B cell (primary cell): ENCODE measurements at regions not wholly inside any gene's neighbourhood (a gene's known extent, or its start where the extent isn't known, plus 50 kb on each side); places are given as distances from the start of the nearest gene placed in this dataset.

Experiments
- EZH2 ChIP-seq: IDR thresholded peaks from 2 replicates; pipeline ENCODE4 v1.6.1; 2012; ENCODE audit warnings: borderline replicate concordance, low read depth, mild to moderate bottlenecking, moderate library complexity, low read length; ENCODE audit not compliant: insufficient read depth, poor library complexity, severe bottlenecking
- TF ChIP-seq, protein P1 (sequence below): fragments of 200-600 bp; IDR thresholded peaks from one replicate; pipeline ENCODE4 v1.8.0; 2022; ENCODE audit warnings: antibody characterized with exemption, mild to moderate bottlenecking

DNA sequence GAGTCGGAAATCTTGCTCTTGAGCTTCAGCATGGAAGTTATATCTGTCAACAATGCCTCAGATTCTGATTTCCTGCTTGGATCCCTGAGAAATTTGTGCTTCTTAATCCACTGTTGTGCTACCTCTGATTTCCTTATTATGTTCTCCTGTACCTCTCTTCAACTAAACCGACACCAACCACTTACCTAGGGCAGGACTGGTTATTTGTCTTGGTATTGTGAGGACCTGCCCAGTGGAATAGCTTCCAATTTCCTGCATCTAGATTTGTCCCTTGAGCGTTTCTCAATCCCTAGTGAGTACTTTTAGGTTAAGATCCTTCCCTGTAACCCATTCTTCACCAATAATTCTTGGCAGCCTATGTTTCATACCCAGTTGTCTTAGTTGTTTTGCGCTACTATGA is 720.5 kb upstream of the ZNF385D start:
- TF ChIP-seq, protein P1, sequence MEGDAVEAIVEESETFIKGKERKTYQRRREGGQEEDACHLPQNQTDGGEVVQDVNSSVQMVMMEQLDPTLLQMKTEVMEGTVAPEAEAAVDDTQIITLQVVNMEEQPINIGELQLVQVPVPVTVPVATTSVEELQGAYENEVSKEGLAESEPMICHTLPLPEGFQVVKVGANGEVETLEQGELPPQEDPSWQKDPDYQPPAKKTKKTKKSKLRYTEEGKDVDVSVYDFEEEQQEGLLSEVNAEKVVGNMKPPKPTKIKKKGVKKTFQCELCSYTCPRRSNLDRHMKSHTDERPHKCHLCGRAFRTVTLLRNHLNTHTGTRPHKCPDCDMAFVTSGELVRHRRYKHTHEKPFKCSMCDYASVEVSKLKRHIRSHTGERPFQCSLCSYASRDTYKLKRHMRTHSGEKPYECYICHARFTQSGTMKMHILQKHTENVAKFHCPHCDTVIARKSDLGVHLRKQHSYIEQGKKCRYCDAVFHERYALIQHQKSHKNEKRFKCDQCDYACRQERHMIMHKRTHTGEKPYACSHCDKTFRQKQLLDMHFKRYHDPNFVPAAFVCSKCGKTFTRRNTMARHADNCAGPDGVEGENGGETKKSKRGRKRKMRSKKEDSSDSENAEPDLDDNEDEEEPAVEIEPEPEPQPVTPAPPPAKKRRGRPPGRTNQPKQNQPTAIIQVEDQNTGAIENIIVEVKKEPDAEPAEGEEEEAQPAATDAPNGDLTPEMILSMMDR: no peak
- TF ChIP-seq EZH2: no peak
